ENCODE measurements at regions not wholly inside any gene's neighbourhood (a gene's known extent, or its start where the extent isn't known, plus 50 kb on each side); places are given as distances from the start of the nearest gene placed in this dataset.

DNA sequence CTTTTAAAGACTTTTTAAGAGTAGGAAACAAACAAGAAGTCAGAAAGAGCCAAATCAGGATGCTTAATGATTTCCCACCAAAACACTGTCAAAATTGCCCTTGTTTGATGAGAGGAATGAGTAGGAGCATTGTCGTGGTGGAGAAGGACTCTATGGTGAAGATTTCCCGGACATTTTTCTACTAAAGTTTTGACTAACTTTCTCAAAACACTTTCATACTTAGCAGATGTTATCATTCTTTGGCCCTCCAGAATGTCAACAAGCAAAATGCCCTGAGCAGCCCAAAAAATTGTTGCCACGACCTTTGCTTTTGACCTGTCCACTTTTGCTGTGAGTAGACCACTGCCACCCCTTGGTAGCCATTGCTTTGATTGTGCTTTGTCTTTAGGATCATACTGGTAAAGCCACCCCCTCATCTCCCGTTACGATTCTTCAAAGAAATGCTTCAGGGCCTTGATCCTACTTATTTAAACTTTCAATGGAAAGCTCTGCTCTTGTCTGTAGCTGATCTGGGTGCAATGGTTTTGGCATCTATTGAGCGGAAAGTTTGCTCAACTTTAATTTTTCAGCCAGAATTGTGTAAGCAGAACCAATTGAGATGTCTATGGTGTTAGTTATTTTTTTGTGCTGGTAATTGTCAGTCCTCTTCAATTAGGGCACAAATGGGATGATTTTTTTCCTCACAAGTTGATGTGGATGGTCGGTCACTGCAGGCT lies 67.2 kb downstream of the ADM start:
- H3K4me3 Mint-ChIP-seq (ENCODE audit: low read depth), result no peak overlapping the region
- no peak for DNase-seq (ENCODE audit: low spot score, unreplicated experiment)
- no peaks in the 10 kb centered on the region for H3K36me3 Mint-ChIP-seq (ENCODE audit: insufficient read depth)
- H3K27me3 Mint-ChIP-seq, result no peaks in the 10 kb centered on the region
- no peak overlapping the region for H3K27ac Mint-ChIP-seq
- peaks cover 5% of the 10 kb centered on the region for H3K9me3 Mint-ChIP-seq (ENCODE audit: low read depth)
- TF ChIP-seq, protein P1, sequence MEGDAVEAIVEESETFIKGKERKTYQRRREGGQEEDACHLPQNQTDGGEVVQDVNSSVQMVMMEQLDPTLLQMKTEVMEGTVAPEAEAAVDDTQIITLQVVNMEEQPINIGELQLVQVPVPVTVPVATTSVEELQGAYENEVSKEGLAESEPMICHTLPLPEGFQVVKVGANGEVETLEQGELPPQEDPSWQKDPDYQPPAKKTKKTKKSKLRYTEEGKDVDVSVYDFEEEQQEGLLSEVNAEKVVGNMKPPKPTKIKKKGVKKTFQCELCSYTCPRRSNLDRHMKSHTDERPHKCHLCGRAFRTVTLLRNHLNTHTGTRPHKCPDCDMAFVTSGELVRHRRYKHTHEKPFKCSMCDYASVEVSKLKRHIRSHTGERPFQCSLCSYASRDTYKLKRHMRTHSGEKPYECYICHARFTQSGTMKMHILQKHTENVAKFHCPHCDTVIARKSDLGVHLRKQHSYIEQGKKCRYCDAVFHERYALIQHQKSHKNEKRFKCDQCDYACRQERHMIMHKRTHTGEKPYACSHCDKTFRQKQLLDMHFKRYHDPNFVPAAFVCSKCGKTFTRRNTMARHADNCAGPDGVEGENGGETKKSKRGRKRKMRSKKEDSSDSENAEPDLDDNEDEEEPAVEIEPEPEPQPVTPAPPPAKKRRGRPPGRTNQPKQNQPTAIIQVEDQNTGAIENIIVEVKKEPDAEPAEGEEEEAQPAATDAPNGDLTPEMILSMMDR (IDR thresholded peaks at IDR 0.05; ENCODE audit: unreplicated experiment), result no peak
- H3K4me1 Mint-ChIP-seq (ENCODE audit: low read depth), result no peaks in the 10 kb centered on the region

DNA sequence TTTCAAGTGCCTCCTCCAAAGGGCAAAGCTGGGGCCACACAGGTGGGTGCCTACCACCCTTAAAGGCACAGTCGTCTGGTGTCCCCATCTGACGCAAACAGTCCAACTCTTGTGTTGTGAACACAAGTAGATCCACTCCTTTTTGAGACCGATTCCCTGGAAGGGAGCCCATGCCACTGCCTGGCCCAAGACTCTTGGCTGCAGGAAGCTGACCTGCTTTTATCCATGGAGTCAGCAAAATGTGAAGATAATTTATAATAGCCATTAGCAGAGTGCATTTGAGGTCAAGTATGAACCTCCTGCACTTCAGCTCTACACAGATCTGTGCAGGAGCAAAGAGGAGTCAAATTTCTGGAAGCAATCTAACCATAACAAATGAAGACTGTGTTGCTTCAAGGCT lies 68.5 kb downstream of the ADM start:
- Mint-ChIP-seq H3K27ac (no peak overlapping the region), H3K4me1 (ENCODE audit: low read depth) (no peaks in the 10 kb centered on the region), H3K36me3 (ENCODE audit: insufficient read depth) (no peaks in the 10 kb centered on the region), H3K27me3 (no peaks in the 10 kb centered on the region), H3K9me3 (ENCODE audit: low read depth) (peaks cover 2% of the 10 kb centered on the region), H3K4me3 (ENCODE audit: low read depth) (no peak overlapping the region)
- TF ChIP-seq, protein P1 (IDR thresholded peaks at IDR 0.05; ENCODE audit: unreplicated experiment), result no peak
- DNase-seq (ENCODE audit: low spot score, unreplicated experiment), result no peak

DNA sequence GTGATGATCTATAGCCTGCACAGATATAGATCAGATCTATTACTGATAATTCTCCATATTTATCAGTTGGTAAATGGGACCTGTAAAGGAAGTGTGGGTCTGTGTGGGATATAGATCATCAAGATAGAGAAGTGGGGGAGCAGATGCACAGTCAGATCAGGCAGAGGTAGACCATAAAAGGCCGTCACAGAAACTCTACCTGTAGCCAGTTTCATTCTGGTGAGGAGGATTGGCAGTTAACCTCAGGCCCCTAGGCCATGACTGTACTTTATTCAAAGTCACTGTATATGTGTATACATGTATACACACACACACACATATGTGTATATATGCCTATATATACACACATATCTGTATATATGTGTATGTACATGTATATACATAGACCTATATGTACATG lies 69.1 kb downstream of the ADM start:
- H3K36me3 Mint-ChIP-seq (ENCODE audit: insufficient read depth), result no peaks in the 10 kb centered on the region
- H3K4me3 Mint-ChIP-seq (ENCODE audit: low read depth), result no peak overlapping the region
- DNase-seq (ENCODE audit: low spot score, unreplicated experiment), result no peak
- no peak overlapping the region for H3K27ac Mint-ChIP-seq
- H3K9me3 Mint-ChIP-seq (ENCODE audit: low read depth), result peaks cover 2% of the 10 kb centered on the region
- TF ChIP-seq, protein P1 (IDR thresholded peaks at IDR 0.05; ENCODE audit: unreplicated experiment), result no peak
- H3K27me3 Mint-ChIP-seq, result no peaks in the 10 kb centered on the region
- no peaks in the 10 kb centered on the region for H3K4me1 Mint-ChIP-seq (ENCODE audit: low read depth)

DNA sequence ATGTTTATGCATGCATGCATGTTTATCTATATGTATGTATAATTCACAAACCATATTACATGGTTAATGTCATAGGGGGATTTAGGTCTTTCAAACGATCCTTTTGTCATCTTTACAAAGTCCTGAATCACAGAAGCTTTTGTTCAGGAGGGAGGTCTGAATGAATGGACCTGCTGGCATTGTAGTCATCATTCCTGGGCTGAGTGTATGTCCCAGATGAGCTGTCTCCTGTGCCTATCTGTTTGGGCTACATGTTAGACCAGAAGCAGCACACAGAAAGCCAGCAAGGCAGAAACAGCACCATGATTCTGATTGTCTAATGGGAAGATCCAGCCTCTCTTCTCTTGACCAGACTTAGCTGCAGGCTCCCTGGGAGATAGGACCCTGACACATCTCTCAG lies 69.5 kb downstream of the ADM start:
- TF ChIP-seq, protein P1 (IDR thresholded peaks at IDR 0.05; ENCODE audit: unreplicated experiment), result no peak
- Mint-ChIP-seq H3K36me3 (ENCODE audit: insufficient read depth) (no peaks in the 10 kb centered on the region), H3K27me3 (no peaks in the 10 kb centered on the region), H3K9me3 (ENCODE audit: low read depth) (peaks cover 2% of the 10 kb centered on the region), H3K4me3 (ENCODE audit: low read depth) (no peak overlapping the region), H3K27ac (no peak overlapping the region), H3K4me1 (ENCODE audit: low read depth) (no peaks in the 10 kb centered on the region)
- DNase-seq (ENCODE audit: low spot score, unreplicated experiment), result no peak

DNA sequence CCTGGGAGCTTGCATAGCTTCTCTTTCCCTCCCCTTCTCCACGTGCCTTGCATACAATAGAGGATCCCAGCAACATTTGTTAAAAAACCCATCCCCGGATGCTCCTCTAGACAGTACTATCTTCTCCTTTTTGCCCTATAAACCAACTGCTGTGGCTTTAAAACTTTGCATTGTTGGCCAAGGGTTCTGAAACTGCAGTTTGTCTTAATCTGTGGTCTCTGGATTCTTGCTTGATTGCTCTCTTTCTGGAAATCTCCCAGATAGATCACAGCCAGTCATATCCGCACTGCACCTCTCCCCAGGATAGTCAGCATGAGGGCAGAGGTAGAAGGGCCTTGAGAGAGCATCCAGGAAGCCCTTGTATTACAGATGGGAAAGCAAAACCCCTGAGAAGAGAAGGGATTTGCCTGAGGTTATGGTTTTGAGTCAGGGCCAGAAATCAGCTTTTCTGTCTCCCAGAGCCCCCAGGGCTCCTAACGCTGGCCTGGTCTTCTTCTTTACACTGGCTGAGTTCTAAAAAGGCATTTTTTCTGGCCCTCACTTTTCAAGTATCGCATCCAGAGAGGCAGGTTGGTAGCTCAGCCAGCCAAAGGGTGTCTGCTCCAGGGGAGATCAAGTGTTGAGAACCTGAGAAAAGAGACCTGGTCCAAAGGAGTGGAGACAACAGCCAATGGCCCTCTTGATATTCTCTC lies 70.6 kb downstream of the ADM start:
- DNase-seq (ENCODE audit: low spot score, unreplicated experiment), result no peak
- Mint-ChIP-seq H3K4me1 (ENCODE audit: low read depth) (no peaks in the 10 kb centered on the region), H3K36me3 (ENCODE audit: insufficient read depth) (no peaks in the 10 kb centered on the region), H3K4me3 (ENCODE audit: low read depth) (no peak overlapping the region), H3K27me3 (no peaks in the 10 kb centered on the region), H3K9me3 (ENCODE audit: low read depth) (peaks cover 2% of the 10 kb centered on the region), H3K27ac (no peak overlapping the region)
- TF ChIP-seq, protein P1 (IDR thresholded peaks at IDR 0.05; ENCODE audit: unreplicated experiment), result no peak
